CD4-positive, alpha-beta T cell treated with Interleukin-4 for 4 hours (primary cell): ENCODE measurements at regions not wholly inside any gene's neighbourhood (a gene's known extent, or its start where the extent isn't known, plus 50 kb on each side); places are given as distances from the start of the nearest gene placed in this dataset.

Source experiments
- DNase-seq: peaks from one replicate; pipeline ENCODE4 v3.0.0-alpha.2; 2020

- DNase-seq: no peak
Measured at GRCh38 chr2:57981083-57981768, 65.4 kb upstream of the VRK2 start.

- no peak for DNase-seq
Measured at GRCh38 chr2:57987835-57988573, 58.6 kb upstream of the VRK2 start.

- DNase-seq: no peak
Measured at GRCh38 chr2:57990118-57990725, 56.4 kb upstream of the VRK2 start.
